ENCODE measurements at regions not wholly inside any gene's neighbourhood (a gene's known extent, or its start where the extent isn't known, plus 50 kb on each side); places are given as distances from the start of the nearest gene placed in this dataset.

- no peak overlapping the region for H3K4me3 ChIP-seq (ENCODE audit: low read depth, low read length)
- no peak for DNase-seq (ENCODE audit: low read depth, low spot score)
- TF ChIP-seq CTCF (IDR thresholded peaks at IDR 0.05; ENCODE audit: low read depth, low read length): no peak
- in situ Hi-C loops (cut with HindIII; ENCODE audit: low sequenced_read_pairs): no loop called here
Observed at GRCh38 chr20:11245431-11245830, 571.6 kb upstream of the JAG1 start.

DNA sequence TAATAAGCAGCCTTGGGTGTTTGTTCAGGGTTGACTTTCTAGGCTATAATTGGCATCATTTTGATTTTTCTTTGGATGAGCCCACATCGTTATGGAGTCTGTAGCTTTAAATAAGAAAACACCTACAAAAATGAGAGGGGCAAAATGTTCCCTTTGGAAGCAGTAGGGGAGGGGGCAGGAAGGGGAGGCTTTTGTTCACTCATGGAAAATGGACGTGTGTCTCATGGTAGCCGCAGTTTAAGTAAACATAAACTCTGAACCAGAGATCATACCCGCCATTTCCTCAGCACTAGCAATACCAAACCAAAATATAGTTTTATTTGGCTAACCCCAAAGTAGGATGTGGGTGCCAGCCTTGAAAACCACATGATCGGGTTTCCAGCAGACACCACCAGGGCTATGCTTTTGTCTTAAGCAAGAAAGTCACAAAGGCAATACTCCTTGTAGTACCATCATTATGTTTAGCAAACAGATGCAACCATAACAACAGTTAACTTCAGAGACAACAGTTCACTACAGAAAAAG is 572.5 kb upstream of the JAG1 start:
- TF ChIP-seq CTCF (IDR thresholded peaks at IDR 0.05; ENCODE audit: low read depth, low read length): no peak
- H3K4me3 ChIP-seq (ENCODE audit: low read depth, low read length): no peak overlapping the region
- DNase-seq (ENCODE audit: low read depth, low spot score): no peak
- in situ Hi-C loops (cut with HindIII; ENCODE audit: low sequenced_read_pairs): no loop called here

DNA sequence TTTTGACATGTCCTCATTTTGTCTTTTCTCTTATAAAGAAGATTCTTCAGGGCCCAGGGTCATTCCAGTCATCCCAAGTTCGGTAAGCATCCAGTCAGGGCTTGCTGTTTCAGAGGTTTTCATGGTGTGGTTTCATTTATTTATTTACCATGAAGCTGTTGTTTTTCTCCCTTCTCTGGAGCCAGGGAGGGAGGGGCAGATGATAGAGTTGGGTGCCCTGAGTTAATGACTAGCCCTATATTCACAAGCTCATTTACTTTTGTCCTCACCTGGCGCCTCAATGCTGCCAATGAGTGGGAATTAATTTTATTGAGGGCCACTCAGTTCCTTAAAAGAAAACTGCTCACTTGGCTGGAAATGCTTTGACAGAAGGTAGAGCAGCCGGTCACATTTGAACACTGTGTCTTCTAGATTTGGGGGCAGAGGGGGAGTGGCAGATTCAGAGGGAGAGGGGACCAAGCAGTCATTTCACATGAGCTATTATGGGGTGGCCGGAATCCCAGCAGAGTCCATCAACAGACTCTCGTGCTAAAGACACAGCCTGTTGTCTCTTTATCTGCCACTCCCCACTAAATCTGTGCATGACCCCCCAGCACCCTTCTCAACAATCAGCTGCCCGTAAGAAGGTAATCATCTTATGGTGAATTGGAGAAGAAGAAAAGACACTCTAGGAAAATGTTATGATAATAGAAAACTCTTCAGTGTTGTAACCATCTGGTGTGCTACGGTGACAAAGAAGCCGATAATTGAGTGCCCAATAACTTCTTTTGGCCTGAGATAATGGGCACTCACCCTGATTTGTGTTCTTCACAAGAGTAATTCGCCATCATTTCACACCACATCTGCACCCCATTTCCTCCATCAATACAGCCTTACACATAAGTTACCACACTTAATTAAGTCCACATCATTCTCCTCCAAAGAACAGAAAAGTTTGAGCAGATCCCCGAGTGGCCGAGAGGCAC is 573.5 kb upstream of the JAG1 start:
- H3K4me3 ChIP-seq (ENCODE audit: low read depth, low read length): no peak overlapping the region
- in situ Hi-C loops (cut with HindIII; ENCODE audit: low sequenced_read_pairs): no loop called here
- no peak for DNase-seq (ENCODE audit: low read depth, low spot score)
- TF ChIP-seq CTCF (IDR thresholded peaks at IDR 0.05; ENCODE audit: low read depth, low read length): no peak

GRCh38 chr20:11248011-11248409 is 574.2 kb upstream of the JAG1 start:
- in situ Hi-C loops (cut with HindIII; ENCODE audit: low sequenced_read_pairs): no loop called here
- TF ChIP-seq CTCF (IDR thresholded peaks at IDR 0.05; ENCODE audit: low read depth, low read length): no peak
- H3K4me3 ChIP-seq (ENCODE audit: low read depth, low read length): no peak overlapping the region
- no peak for DNase-seq (ENCODE audit: low read depth, low spot score)

- no peak for DNase-seq (ENCODE audit: low read depth, low spot score)
- no peak overlapping the region for H3K4me3 ChIP-seq (ENCODE audit: low read depth, low read length)
- in situ Hi-C loops (cut with HindIII; ENCODE audit: low sequenced_read_pairs): no loop called here
- TF ChIP-seq CTCF (IDR thresholded peaks at IDR 0.05; ENCODE audit: low read depth, low read length): no peak
Observed at GRCh38 chr20:11248687-11249638, 575.2 kb upstream of the JAG1 start.

DNA sequence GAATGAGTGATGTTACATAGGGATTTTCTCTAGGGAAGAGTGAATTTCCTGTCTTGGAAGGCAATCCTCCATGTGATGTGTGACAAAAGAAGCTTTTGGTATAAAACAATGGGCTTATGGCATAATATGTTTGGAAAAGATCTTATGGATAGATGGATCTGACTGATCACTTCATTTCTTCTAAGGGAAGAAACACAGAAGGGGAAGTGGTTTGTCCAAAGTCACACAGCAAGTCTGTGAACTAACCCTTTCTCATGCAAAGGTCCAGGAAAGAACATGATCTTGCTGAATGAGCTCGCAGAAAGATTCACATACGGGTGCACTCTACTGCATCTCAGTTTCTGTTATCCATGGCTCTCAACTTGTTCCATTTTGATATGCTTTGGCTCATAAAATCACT is 575.9 kb upstream of the JAG1 start:
- no peak overlapping the region for H3K4me3 ChIP-seq (ENCODE audit: low read depth, low read length)
- TF ChIP-seq CTCF (IDR thresholded peaks at IDR 0.05; ENCODE audit: low read depth, low read length): no peak
- in situ Hi-C loops (cut with HindIII; ENCODE audit: low sequenced_read_pairs): no loop called here
- DNase-seq (ENCODE audit: low read depth, low spot score): no peak

All from astrocyte of the spinal cord (primary cell).